Prostate gland (tissue), 2 donors: ENCODE measurements at regions not wholly inside any gene's neighbourhood (a gene's known extent, or its start where the extent isn't known, plus 50 kb on each side); places are given as distances from the start of the nearest gene placed in this dataset.
"Not testable (repeated sequence)": the region's sequence is repeated elsewhere in the genome, so short reads cannot be mapped to it uniquely, and the experiment has no call there.

Experiments used
- DNase-seq: peaks from one replicate; pipeline ENCODE4 v3.0.0-alpha.2; 2019; ENCODE audit warnings: low spot score
- H3K27ac ChIP-seq, 2 donors: fragments of 200-600 bp; sonication (generic); 2 replicates each; pipeline ENCODE4 v1.5.1; 2017 to 2019
- H3K27me3 ChIP-seq: fragments of 200-600 bp; sonication (generic); replicated peaks from 2 replicates; pipeline ENCODE4 v1.5.1; 2019; ENCODE audit not compliant: insufficient read depth
- H3K36me3 ChIP-seq, 2 donors: fragments of 200-600 bp; sonication (generic); 1 replicate in 1 of 2; 2 replicates in 1 of 2; pipeline versions ENCODE4 v1.5.1 to v1.8.1; 2017 to 2019
- H3K4me1 ChIP-seq: fragments of 200-600 bp; sonication (generic); replicated peaks from 2 replicates; pipeline ENCODE4 v1.5.1; 2019
- H3K4me3 ChIP-seq, 2 donors: fragments of 200-600 bp; sonication (generic); 2 replicates each; pipeline ENCODE4 v1.5.1; 2017 to 2019
- H3K9me3 ChIP-seq: fragments of 200-600 bp; sonication (generic); 2 replicates; pipeline ENCODE4 v1.5.1; 2017
- CTCF ChIP-seq, 4 experiments: fragments of 200-600 bp in 2 of 4; fragments of 450-650 bp in 2 of 4; sonication (generic) in 2 of 4; IDR thresholded peaks; 1 replicate in 3 of 4; 2 replicates in 1 of 4; pipeline ENCODE4 v1.5.1; 2016 to 2019; ENCODE audit warnings: antibody characterized with exemption in 4 of 4, mild to moderate bottlenecking in 2 of 4, moderate library complexity in 2 of 4
- POLR2A ChIP-seq: fragments of 450-650 bp; IDR thresholded peaks from one replicate; pipeline ENCODE4 v1.6.1; 2016; ENCODE audit warnings: antibody characterized with exemption, mild to moderate bottlenecking
- POLR2AphosphoS5 ChIP-seq: sonication (generic); formaldehyde crosslinking; IDR thresholded peaks from one replicate; pipeline ENCODE4 v1.6.1; 2017; ENCODE audit warnings: antibody characterized with exemption
- WGBS: methylation state at CpG from one replicate; pipeline ENCODE4 v1.1.5; 2018; 5-methylcytosine and 5-hydroxymethylcytosine counted together
- intact Hi-C: fragments of 100-400 bp; cut with DNase I; formaldehyde crosslinking; loops from one replicate; pipeline ENCODE4 v1.14.2; 2022

- Histone ChIP-seq H3K4me1 (no peaks in the 10 kb centered on the region), H3K9me3 (no peaks in the 10 kb centered on the region), H3K36me3 (no peaks in the 10 kb centered on the region), H3K27me3 (no peaks in the 10 kb centered on the region), H3K27ac (peak overlapping the region; percentile 3 to 45), H3K4me3 (no peak overlapping the region)
- no peak for DNase-seq
- TF ChIP-seq POLR2A (no peak), POLR2AphosphoS5 (no peak), CTCF (IDR thresholded peaks at IDR 0.05) (no peak)
- intact Hi-C loops: loop anchor here (10.0 kb wide), 1 partner anchor 219 kb away; no protein-coding TSS in a partner anchor
- WGBS: 58% methylated on average over 10 of the region's 10 CpGs
Observed at GRCh38 chr11:130675371-130675821, 227.0 kb downstream of the ADAMTS15 start.

GRCh38 chr11:130675917-130676316, 227.5 kb downstream of the ADAMTS15 start:
- no peaks in the 10 kb centered on the region for H3K4me1 ChIP-seq
- H3K27me3 ChIP-seq: no peaks in the 10 kb centered on the region
- TF ChIP-seq POLR2AphosphoS5: no peak
- no peak for TF ChIP-seq CTCF (IDR thresholded peaks at IDR 0.05)
- no peak for TF ChIP-seq POLR2A
- no peaks in the 10 kb centered on the region for H3K36me3 ChIP-seq
- peak overlapping the region in 1 of 2 donors; percentile 45 for H3K27ac ChIP-seq
- WGBS: 59% methylated on average over 1 of the region's 1 CpG
- H3K9me3 ChIP-seq: no peaks in the 10 kb centered on the region
- no peak overlapping the region for H3K4me3 ChIP-seq
- DNase-seq: no peak
- intact Hi-C loops: loop anchor here (10.0 kb wide), 1 partner anchor 219 kb away; no protein-coding TSS in a partner anchor

- intact Hi-C loops: loop anchor here (10.0 kb wide), 1 partner anchor 217 kb away; no protein-coding TSS in a partner anchor
- H3K36me3 ChIP-seq: no peaks in the 10 kb centered on the region
- H3K27ac ChIP-seq: no peak overlapping the region
- no peaks in the 10 kb centered on the region for H3K27me3 ChIP-seq
- TF ChIP-seq CTCF (IDR thresholded peaks at IDR 0.05) (no peak), POLR2AphosphoS5 (no peak)
- H3K4me1 ChIP-seq: no peaks in the 10 kb centered on the region
- no peak for DNase-seq
- H3K4me3 ChIP-seq: no peak overlapping the region
- H3K9me3 ChIP-seq: no peaks in the 10 kb centered on the region
- 68% methylated on average over 6 of the region's 6 CpGs for WGBS
Observed at GRCh38 chr11:130677486-130678153, 229.2 kb downstream of the ADAMTS15 start.

GRCh38 chr11:130679247-130679646, 230.8 kb downstream of the ADAMTS15 start:
- DNase-seq: no peak
- no peak for TF ChIP-seq POLR2AphosphoS5
- no peak for TF ChIP-seq CTCF (IDR thresholded peaks at IDR 0.05)
- H3K27ac ChIP-seq: no peak overlapping the region
- intact Hi-C loops: loop anchor here (10.0 kb wide), 1 partner anchor 216 kb away; no protein-coding TSS in a partner anchor
- H3K27me3 ChIP-seq: no peaks in the 10 kb centered on the region
- no peak overlapping the region for H3K4me3 ChIP-seq
- no peaks in the 10 kb centered on the region for H3K9me3 ChIP-seq
- no peaks in the 10 kb centered on the region for H3K4me1 ChIP-seq
- 91% methylated on average over 4 of the region's 4 CpGs for WGBS
- H3K36me3 ChIP-seq: no peaks in the 10 kb centered on the region

- intact Hi-C loops, H3K4me1 ChIP-seq, H3K9me3 ChIP-seq, H3K4me3 ChIP-seq, H3K36me3 ChIP-seq, H3K27me3 ChIP-seq, DNase-seq, H3K27ac ChIP-seq: not testable (repeated sequence)
- 63% methylated on average over 2 of the region's 2 CpGs for WGBS
Observed at GRCh38 chr11:130682471-130682870, 233.8 kb downstream of the SNX19 start.
